Ovary (tissue), 3 donors: ENCODE measurements at regions not wholly inside any gene's neighbourhood (a gene's known extent, or its start where the extent isn't known, plus 50 kb on each side); places are given as distances from the start of the nearest gene placed in this dataset.

Source experiments
- EP300 ChIP-seq: sonication (generic); formaldehyde crosslinking; IDR thresholded peaks from one replicate; pipeline ENCODE4 v1.6.1; 2017; ENCODE audit warnings: antibody characterized with exemption
- TF ChIP-seq, protein P1 (sequence below), 3 donors: fragments of 450-650 bp in 2 of 3; fragments of 200-600 bp in 1 of 3; IDR thresholded peaks; one replicate each; pipeline versions ENCODE4 v1.5.1 to v1.8.0; 2016 to 2022; ENCODE audit warnings: antibody characterized with exemption in 3 of 3, mild to moderate bottlenecking in 1 of 3
- donor health status: DM: no; HTN: no; CAD: no.

- TF ChIP-seq, protein P1, sequence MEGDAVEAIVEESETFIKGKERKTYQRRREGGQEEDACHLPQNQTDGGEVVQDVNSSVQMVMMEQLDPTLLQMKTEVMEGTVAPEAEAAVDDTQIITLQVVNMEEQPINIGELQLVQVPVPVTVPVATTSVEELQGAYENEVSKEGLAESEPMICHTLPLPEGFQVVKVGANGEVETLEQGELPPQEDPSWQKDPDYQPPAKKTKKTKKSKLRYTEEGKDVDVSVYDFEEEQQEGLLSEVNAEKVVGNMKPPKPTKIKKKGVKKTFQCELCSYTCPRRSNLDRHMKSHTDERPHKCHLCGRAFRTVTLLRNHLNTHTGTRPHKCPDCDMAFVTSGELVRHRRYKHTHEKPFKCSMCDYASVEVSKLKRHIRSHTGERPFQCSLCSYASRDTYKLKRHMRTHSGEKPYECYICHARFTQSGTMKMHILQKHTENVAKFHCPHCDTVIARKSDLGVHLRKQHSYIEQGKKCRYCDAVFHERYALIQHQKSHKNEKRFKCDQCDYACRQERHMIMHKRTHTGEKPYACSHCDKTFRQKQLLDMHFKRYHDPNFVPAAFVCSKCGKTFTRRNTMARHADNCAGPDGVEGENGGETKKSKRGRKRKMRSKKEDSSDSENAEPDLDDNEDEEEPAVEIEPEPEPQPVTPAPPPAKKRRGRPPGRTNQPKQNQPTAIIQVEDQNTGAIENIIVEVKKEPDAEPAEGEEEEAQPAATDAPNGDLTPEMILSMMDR (IDR thresholded peaks at IDR 0.05), result no peak
- no peak for TF ChIP-seq EP300
These were observed 254.0 kb upstream of the SOX2 start for GRCh38 chr3:181457756-181458155.
